Uterus (tissue), 2 donors: ENCODE measurements at regions not wholly inside any gene's neighbourhood (a gene's known extent, or its start where the extent isn't known, plus 50 kb on each side); places are given as distances from the start of the nearest gene placed in this dataset.

Experiments
- CTCF ChIP-seq, 4 experiments: fragments of 200-600 bp in 2 of 4; fragments of 450-650 bp in 2 of 4; sonication (generic) in 2 of 4; IDR thresholded peaks; one replicate each; pipeline ENCODE4 v1.5.1; 2016 to 2019; ENCODE audit warnings: antibody characterized with exemption in 4 of 4, mild to moderate bottlenecking in 2 of 4, moderate library complexity in 1 of 4
- POLR2A ChIP-seq, 2 donors: fragments of 450-650 bp; IDR thresholded peaks; one replicate each; pipeline ENCODE4 v1.6.1; 2016; ENCODE audit warnings: antibody characterized with exemption in 2 of 2, mild to moderate bottlenecking in 1 of 2, moderate library complexity in 1 of 2

GRCh38 chr13:31437975-31438374 is 238.2 kb downstream of the B3GLCT start:
- TF ChIP-seq CTCF (IDR thresholded peaks at IDR 0.05): no peak
- no peak for TF ChIP-seq POLR2A (IDR thresholded peaks at IDR 0.05)
